Posterior cingulate gyrus (tissue), 11 donors: ENCODE measurements at regions not wholly inside any gene's neighbourhood (a gene's known extent, or its start where the extent isn't known, plus 50 kb on each side); places are given as distances from the start of the nearest gene placed in this dataset.

Experiments
- DNase-seq, 10 donors: peaks; one replicate each; pipeline versions ENCODE4 v3.0.0 to v3.0.0-alpha.2; 2020 to 2021; ENCODE audit warnings: mixed read lengths in 3 of 10
- intact Hi-C: fragments of 100-400 bp; cut with DNase I; formaldehyde crosslinking; loops from one replicate; pipeline ENCODE4 v1.15.1; 2023

GRCh38 chr10:3420527-3421469 is 248.2 kb upstream of the PITRM1 start:
- intact Hi-C loops: no loop called here
- peak in 1 of 10 donors; percentile 47 for DNase-seq

- intact Hi-C loops: no loop called here
- peak in 1 of 10 donors; percentile 51 for DNase-seq
These were observed 247.3 kb upstream of the PITRM1 start for GRCh38 chr10:3419719-3420495.

- DNase-seq: no peak
- intact Hi-C loops: no loop called here
These were observed 246.3 kb upstream of the PITRM1 start for GRCh38 chr10:3418926-3419325.

GRCh38 chr10:3418041-3418754 is 245.6 kb upstream of the PITRM1 start:
- no peak for DNase-seq
- intact Hi-C loops: no loop called here

- intact Hi-C loops: no loop called here
These were observed 244.5 kb upstream of the PITRM1 start for GRCh38 chr10:3417096-3417495.

GRCh38 chr10:3415878-3416605 is 243.5 kb upstream of the PITRM1 start:
- no peak for DNase-seq
- intact Hi-C loops: no loop called here

More at GRCh38 chr10:3417096-3417495, 244.5 kb upstream of the PITRM1 start:
- DNase-seq: no peak

GRCh38 chr10:3415038-3415736 is 242.6 kb upstream of the PITRM1 start:
- intact Hi-C loops: no loop called here
- peak in 1 of 10 donors; percentile 74 for DNase-seq

- DNase-seq: no peak
- intact Hi-C loops: no loop called here
These were observed 242.1 kb upstream of the PITRM1 start for GRCh38 chr10:3414667-3415023.

GRCh38 chr10:3413937-3414666 is 241.5 kb upstream of the PITRM1 start:
- DNase-seq: peak in 1 of 10 donors; percentile 65
- intact Hi-C loops: no loop called here

GRCh38 chr10:3412646-3413045 is 240.1 kb upstream of the PITRM1 start:
- no peak for DNase-seq
- intact Hi-C loops: no loop called here

GRCh38 chr10:3412071-3412582 is 239.5 kb upstream of the PITRM1 start:
- intact Hi-C loops: no loop called here
- no peak for DNase-seq

- intact Hi-C loops: no loop called here
- DNase-seq: no peak
These were observed 238.5 kb upstream of the PITRM1 start for GRCh38 chr10:3411044-3411443.

- intact Hi-C loops: no loop called here
- DNase-seq: peak in 1 of 10 donors; percentile 21
These were observed 237.3 kb upstream of the PITRM1 start for GRCh38 chr10:3409928-3410327.

- intact Hi-C loops: no loop called here
- DNase-seq: peak in 1 of 10 donors; percentile 58
These were observed 236.2 kb upstream of the PITRM1 start for GRCh38 chr10:3408603-3409365.

- intact Hi-C loops: no loop called here
- peak in 1 of 10 donors; percentile 67 for DNase-seq
These were observed 234.6 kb upstream of the PITRM1 start for GRCh38 chr10:3407208-3407607.

GRCh38 chr10:3406556-3406955 is 234.0 kb upstream of the PITRM1 start:
- DNase-seq: peak in 8 of 10 donors; percentile 28 to 91 (median 60)
- intact Hi-C loops: no loop called here

- DNase-seq: peak in 1 of 10 donors; percentile 45
- intact Hi-C loops: no loop called here
These were observed 231.8 kb upstream of the PITRM1 start for GRCh38 chr10:3404381-3404780.
